ENCODE measurements at regions not wholly inside any gene's neighbourhood (a gene's known extent, or its start where the extent isn't known, plus 50 kb on each side); places are given as distances from the start of the nearest gene placed in this dataset.

DNA sequence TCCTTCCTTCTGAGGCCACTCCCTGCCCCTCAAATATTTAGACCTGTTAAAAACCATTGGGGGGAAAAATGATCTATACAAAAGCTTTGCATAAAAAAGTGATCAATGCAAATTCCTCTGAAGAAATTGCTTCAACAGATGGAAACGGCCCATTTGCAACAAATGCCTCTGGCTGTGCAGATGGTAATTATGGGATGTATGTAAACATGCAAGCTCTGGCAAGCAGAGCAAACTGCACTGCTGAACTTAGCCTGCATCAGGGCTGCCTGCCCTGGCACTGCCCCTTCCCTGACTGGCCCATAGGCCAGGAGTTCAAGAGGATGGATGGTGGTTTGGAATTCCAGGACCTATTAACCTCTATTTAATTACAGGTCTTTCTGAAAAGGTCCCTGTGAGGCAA, 388.7 kb downstream of the MIAT start:
- Histone ChIP-seq H4K91ac (ENCODE audit: insufficient read length, low read depth, low read length) (no peak overlapping the region), H4K5ac (ENCODE audit: insufficient read length, low read depth, low read length) (no peak overlapping the region)

More for the DNA sequence above, 388.7 kb downstream of the MIAT start:
- Histone ChIP-seq H3K9me3 (ENCODE audit: control insufficient read depth, low read depth, low read length) (no peaks in the 10 kb centered on the region), H3T11ph (ENCODE audit: low read length) (no peak overlapping the region), H2AK5ac (ENCODE audit: insufficient read length, low read length) (no peak overlapping the region), H2BK120ac (ENCODE audit: low read depth, low read length, poor library complexity, severe bottlenecking) (no peak overlapping the region), H3K56ac (ENCODE audit: insufficient read length, low read depth, low read length) (no peak overlapping the region), H3K9ac (ENCODE audit: extremely low read depth, insufficient read length, low read length) (no peak overlapping the region), H3K79me1 (ENCODE audit: insufficient read depth, low read depth, low read length, poor library complexity, severe bottlenecking) (no peaks in the 10 kb centered on the region), H3K4me2 (ENCODE audit: insufficient read depth, insufficient read length, low read length) (no peak overlapping the region), H4K8ac (replicated peaks; ENCODE audit: insufficient read length, low read depth, low read length) (no peak overlapping the region), H2AFZ (ENCODE audit: low read length) (no peak overlapping the region), H3K27ac (ENCODE audit: insufficient read length, low read depth, low read length) (no peak overlapping the region), H3K27me3 (ENCODE audit: insufficient read depth, low read length) (no peaks in the 10 kb centered on the region), H2BK5ac (ENCODE audit: insufficient read length, low read length) (no peak overlapping the region), H4K20me1 (ENCODE audit: control insufficient read depth, insufficient read depth, insufficient read length) (no peaks in the 10 kb centered on the region), H3K18ac (ENCODE audit: insufficient read length, low read depth, low read length) (no peak overlapping the region), H2BK20ac (ENCODE audit: low read depth, low read length, poor library complexity, severe bottlenecking) (no peak overlapping the region), H2BK12ac (ENCODE audit: insufficient read length, low read depth, low read length) (no peak overlapping the region), H3K79me2 (ENCODE audit: insufficient read depth, low read length) (no peaks in the 10 kb centered on the region), H3K4ac (ENCODE audit: low read depth, low read length) (no peak overlapping the region), H3K23me2 (ENCODE audit: insufficient read length, low read depth, low read length, poor library complexity, severe bottlenecking) (no peaks in the 10 kb centered on the region), H2BK15ac (ENCODE audit: low read depth, low read length) (no peak overlapping the region), H3K14ac (ENCODE audit: insufficient read depth, low read length) (no peak overlapping the region), H3K23ac (ENCODE audit: insufficient read length, low read depth, low read length) (no peak overlapping the region), H3K4me1 (ENCODE audit: insufficient read depth, low read length) (no peaks in the 10 kb centered on the region; the same call in 1 of the 2 replicates)
- no peak overlapping the region for H3K27ac Mint-ChIP-seq
- H3K4me3 Mint-ChIP-seq = no peak overlapping the region
- WGBS (ENCODE audit: extremely low coverage, insufficient read length, low lambda C conversion rate) = no CpG with 5 or more reads among the region's 1 CpG
- H3K27me3 Mint-ChIP-seq (ENCODE audit: low read depth) = peaks cover 6% of the 10 kb centered on the region
- no peaks in the 10 kb centered on the region for H3K36me3 Mint-ChIP-seq (ENCODE audit: insufficient read depth in 1 of 3, low read depth in 3 of 3)
- TF ChIP-seq, protein P1, sequence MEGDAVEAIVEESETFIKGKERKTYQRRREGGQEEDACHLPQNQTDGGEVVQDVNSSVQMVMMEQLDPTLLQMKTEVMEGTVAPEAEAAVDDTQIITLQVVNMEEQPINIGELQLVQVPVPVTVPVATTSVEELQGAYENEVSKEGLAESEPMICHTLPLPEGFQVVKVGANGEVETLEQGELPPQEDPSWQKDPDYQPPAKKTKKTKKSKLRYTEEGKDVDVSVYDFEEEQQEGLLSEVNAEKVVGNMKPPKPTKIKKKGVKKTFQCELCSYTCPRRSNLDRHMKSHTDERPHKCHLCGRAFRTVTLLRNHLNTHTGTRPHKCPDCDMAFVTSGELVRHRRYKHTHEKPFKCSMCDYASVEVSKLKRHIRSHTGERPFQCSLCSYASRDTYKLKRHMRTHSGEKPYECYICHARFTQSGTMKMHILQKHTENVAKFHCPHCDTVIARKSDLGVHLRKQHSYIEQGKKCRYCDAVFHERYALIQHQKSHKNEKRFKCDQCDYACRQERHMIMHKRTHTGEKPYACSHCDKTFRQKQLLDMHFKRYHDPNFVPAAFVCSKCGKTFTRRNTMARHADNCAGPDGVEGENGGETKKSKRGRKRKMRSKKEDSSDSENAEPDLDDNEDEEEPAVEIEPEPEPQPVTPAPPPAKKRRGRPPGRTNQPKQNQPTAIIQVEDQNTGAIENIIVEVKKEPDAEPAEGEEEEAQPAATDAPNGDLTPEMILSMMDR (conservative IDR thresholded peaks at IDR 0.05) = no peak
- no peak for DNase-seq
- no peaks in the 10 kb centered on the region; a peak in 1 of 5 replicates for H3K9me3 Mint-ChIP-seq
- H3K4me1 Mint-ChIP-seq = peaks cover 8 to 16% of the 10 kb centered on the region in 2 experiments
